ENCODE measurements at regions not wholly inside any gene's neighbourhood (a gene's known extent, or its start where the extent isn't known, plus 50 kb on each side); places are given as distances from the start of the nearest gene placed in this dataset.

GRCh38 chr16:6364846-6365245, 967.8 kb upstream of the RBFOX1 start:
- H3K36me3 ChIP-seq = no peaks in the 10 kb centered on the region
- no peaks in the 10 kb centered on the region for H3K4me1 ChIP-seq (ENCODE audit: control insufficient read depth in 1 of 2, insufficient read depth in 1 of 2, low read depth in 1 of 2, low read length in 1 of 2)
- no peaks in the 10 kb centered on the region for H3K9me3 ChIP-seq
- H3K27me3 ChIP-seq = no peaks in the 10 kb centered on the region
- TF ChIP-seq CTCF (IDR thresholded peaks at IDR 0.05) = no peak
- H3K27ac ChIP-seq = no peak overlapping the region
- no peak overlapping the region for H3K4me3 ChIP-seq (ENCODE audit: low read depth in 1 of 2, low read length in 1 of 2)

- Histone ChIP-seq H3K4me1 (ENCODE audit: control insufficient read depth in 1 of 2, insufficient read depth in 1 of 2, low read depth in 1 of 2, low read length in 1 of 2) (no peaks in the 10 kb centered on the region), H3K27me3 (no peaks in the 10 kb centered on the region), H3K9me3 (no peaks in the 10 kb centered on the region), H3K4me3 (ENCODE audit: low read depth in 1 of 2, low read length in 1 of 2) (no peak overlapping the region), H3K36me3 (no peaks in the 10 kb centered on the region), H3K27ac (no peak overlapping the region)
- no peak for TF ChIP-seq CTCF (IDR thresholded peaks at IDR 0.05)
These were observed 968.6 kb upstream of the RBFOX1 start for GRCh38 chr16:6363896-6364607.

GRCh38 chr16:6363396-6363795, 969.2 kb upstream of the RBFOX1 start:
- H3K4me3 ChIP-seq (ENCODE audit: low read depth in 1 of 2, low read length in 1 of 2) = no peak overlapping the region
- no peaks in the 10 kb centered on the region for H3K36me3 ChIP-seq
- H3K4me1 ChIP-seq (ENCODE audit: control insufficient read depth in 1 of 2, insufficient read depth in 1 of 2, low read depth in 1 of 2, low read length in 1 of 2) = no peaks in the 10 kb centered on the region
- no peaks in the 10 kb centered on the region for H3K27me3 ChIP-seq
- no peaks in the 10 kb centered on the region for H3K9me3 ChIP-seq
- no peak for TF ChIP-seq CTCF (IDR thresholded peaks at IDR 0.05)
- H3K27ac ChIP-seq = no peak overlapping the region

GRCh38 chr16:6362321-6362720, 970.3 kb upstream of the RBFOX1 start:
- no peak overlapping the region for H3K4me3 ChIP-seq (ENCODE audit: low read depth in 1 of 2, low read length in 1 of 2)
- TF ChIP-seq CTCF (IDR thresholded peaks at IDR 0.05) = no peak
- no peak overlapping the region for H3K27ac ChIP-seq
- no peaks in the 10 kb centered on the region for H3K36me3 ChIP-seq
- H3K9me3 ChIP-seq = no peaks in the 10 kb centered on the region
- no peaks in the 10 kb centered on the region for H3K4me1 ChIP-seq (ENCODE audit: control insufficient read depth in 1 of 2, insufficient read depth in 1 of 2, low read depth in 1 of 2, low read length in 1 of 2)
- no peaks in the 10 kb centered on the region for H3K27me3 ChIP-seq

GRCh38 chr16:6360641-6361040, 972.0 kb upstream of the RBFOX1 start:
- H3K4me1 ChIP-seq (ENCODE audit: control insufficient read depth in 1 of 2, insufficient read depth in 1 of 2, low read depth in 1 of 2, low read length in 1 of 2) = no peaks in the 10 kb centered on the region
- no peaks in the 10 kb centered on the region for H3K36me3 ChIP-seq
- H3K9me3 ChIP-seq = no peaks in the 10 kb centered on the region
- no peak overlapping the region for H3K27ac ChIP-seq
- no peaks in the 10 kb centered on the region for H3K27me3 ChIP-seq
- H3K4me3 ChIP-seq (ENCODE audit: low read depth in 1 of 2, low read length in 1 of 2) = no peak overlapping the region
- no peak for TF ChIP-seq CTCF (IDR thresholded peaks at IDR 0.05)

Measured in neutrophil (primary cell).